ENCODE measurements at regions not wholly inside any gene's neighbourhood (a gene's known extent, or its start where the extent isn't known, plus 50 kb on each side); places are given as distances from the start of the nearest gene placed in this dataset.

DNA sequence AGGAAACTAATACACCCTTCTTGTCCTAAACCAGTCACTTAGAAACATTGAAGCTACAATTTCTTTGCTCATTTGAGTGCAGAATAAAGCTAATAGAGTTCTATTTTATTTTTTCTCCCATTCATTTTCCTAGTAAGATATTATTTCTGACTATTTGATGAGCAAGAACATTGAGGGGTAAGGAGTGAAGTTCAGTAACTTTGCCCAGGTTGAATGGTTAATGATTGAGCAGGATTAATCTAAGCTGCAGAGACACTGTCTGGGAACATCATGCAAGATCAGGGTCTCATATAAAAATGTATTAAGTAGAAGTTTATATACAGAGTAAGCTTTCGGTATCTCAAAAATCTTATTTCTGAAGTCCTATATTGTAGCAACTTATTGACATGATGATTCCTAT is 102.4 kb upstream of the LIMCH1 start:
- Histone ChIP-seq H3K4me1 (ENCODE audit: insufficient read depth, low read length) (no peaks in the 10 kb centered on the region), H3K27me3 (ENCODE audit: control insufficient read depth in 1 of 2, insufficient read depth in 2 of 2, low read length in 2 of 2) (no peaks in the 10 kb centered on the region), H3K4me3 (ENCODE audit: low read length) (no peak overlapping the region), H3K9me3 (ENCODE audit: control insufficient read depth in 1 of 2, insufficient read depth in 1 of 2, low read length in 2 of 2) (peaks cover 0 to 9% of the 10 kb centered on the region in 2 experiments), H3K36me3 (ENCODE audit: insufficient read depth, low read length) (no peaks in the 10 kb centered on the region), H3K27ac (ENCODE audit: low read depth in 1 of 2, low read length in 2 of 2) (no peak overlapping the region)
- intact Hi-C loops (cut with DNase I, micrococcal nuclease), result no loop called here
- CTCF ChIA-PET, result no interaction called here
- DNase-seq, result no peak
- Mint-ChIP-seq H3K27me3 (peaks cover 4% of the 10 kb centered on the region), H3K4me3 (no peak overlapping the region), H3K36me3 (ENCODE audit: low read depth) (no peaks in the 10 kb centered on the region), H3K4me1 (ENCODE audit: low read depth) (no peaks in the 10 kb centered on the region), H3K27ac (no peak overlapping the region), H3K9me3 (no peaks in the 10 kb centered on the region)
- TF ChIP-seq, protein P1, sequence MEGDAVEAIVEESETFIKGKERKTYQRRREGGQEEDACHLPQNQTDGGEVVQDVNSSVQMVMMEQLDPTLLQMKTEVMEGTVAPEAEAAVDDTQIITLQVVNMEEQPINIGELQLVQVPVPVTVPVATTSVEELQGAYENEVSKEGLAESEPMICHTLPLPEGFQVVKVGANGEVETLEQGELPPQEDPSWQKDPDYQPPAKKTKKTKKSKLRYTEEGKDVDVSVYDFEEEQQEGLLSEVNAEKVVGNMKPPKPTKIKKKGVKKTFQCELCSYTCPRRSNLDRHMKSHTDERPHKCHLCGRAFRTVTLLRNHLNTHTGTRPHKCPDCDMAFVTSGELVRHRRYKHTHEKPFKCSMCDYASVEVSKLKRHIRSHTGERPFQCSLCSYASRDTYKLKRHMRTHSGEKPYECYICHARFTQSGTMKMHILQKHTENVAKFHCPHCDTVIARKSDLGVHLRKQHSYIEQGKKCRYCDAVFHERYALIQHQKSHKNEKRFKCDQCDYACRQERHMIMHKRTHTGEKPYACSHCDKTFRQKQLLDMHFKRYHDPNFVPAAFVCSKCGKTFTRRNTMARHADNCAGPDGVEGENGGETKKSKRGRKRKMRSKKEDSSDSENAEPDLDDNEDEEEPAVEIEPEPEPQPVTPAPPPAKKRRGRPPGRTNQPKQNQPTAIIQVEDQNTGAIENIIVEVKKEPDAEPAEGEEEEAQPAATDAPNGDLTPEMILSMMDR (IDR thresholded peaks at IDR 0.05), result no peak
- no peak for ATAC-seq (ENCODE audit: poor library complexity)
- POLR2A ChIA-PET, result no interaction called here

DNA sequence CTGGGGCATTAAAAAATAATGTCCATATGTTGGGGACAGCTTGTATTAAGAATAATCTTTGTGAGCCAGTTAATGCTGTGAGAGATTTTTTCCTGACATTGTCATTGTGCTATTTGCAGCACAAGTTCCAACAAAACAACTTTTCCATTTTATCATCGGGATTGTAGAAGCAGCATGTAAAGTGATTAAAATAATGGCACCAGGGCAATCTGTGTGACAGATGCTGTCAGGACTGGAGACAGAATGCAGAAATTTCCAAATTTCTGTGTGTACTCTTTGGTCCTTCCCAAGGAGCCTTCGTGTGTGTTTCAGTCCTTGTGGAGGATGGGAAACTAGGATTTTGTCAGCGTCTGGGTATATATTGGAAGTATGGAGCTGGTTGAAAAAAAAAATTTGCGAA is 101.5 kb upstream of the LIMCH1 start:
- Mint-ChIP-seq H3K27me3 (peaks cover under 1% of the 10 kb centered on the region), H3K4me3 (no peak overlapping the region), H3K9me3 (no peaks in the 10 kb centered on the region), H3K36me3 (ENCODE audit: low read depth) (no peaks in the 10 kb centered on the region), H3K4me1 (ENCODE audit: low read depth) (no peaks in the 10 kb centered on the region), H3K27ac (no peak overlapping the region)
- Histone ChIP-seq H3K36me3 (ENCODE audit: insufficient read depth, low read length) (no peaks in the 10 kb centered on the region), H3K9me3 (ENCODE audit: control insufficient read depth in 1 of 2, insufficient read depth in 1 of 2, low read length in 2 of 2) (peaks cover 0 to 9% of the 10 kb centered on the region in 2 experiments), H3K4me3 (ENCODE audit: low read length) (no peak overlapping the region), H3K27ac (ENCODE audit: low read depth in 1 of 2, low read length in 2 of 2) (no peak overlapping the region), H3K27me3 (ENCODE audit: control insufficient read depth in 1 of 2, insufficient read depth in 2 of 2, low read length in 2 of 2) (no peaks in the 10 kb centered on the region), H3K4me1 (ENCODE audit: insufficient read depth, low read length) (no peaks in the 10 kb centered on the region)
- TF ChIP-seq, protein P1 (IDR thresholded peaks at IDR 0.05), result no peak
- CTCF ChIA-PET, result no interaction called here
- no peak for DNase-seq
- ATAC-seq (ENCODE audit: poor library complexity), result no peak
- intact Hi-C loops (cut with DNase I, micrococcal nuclease), result no loop called here
- POLR2A ChIA-PET, result no interaction called here

DNA sequence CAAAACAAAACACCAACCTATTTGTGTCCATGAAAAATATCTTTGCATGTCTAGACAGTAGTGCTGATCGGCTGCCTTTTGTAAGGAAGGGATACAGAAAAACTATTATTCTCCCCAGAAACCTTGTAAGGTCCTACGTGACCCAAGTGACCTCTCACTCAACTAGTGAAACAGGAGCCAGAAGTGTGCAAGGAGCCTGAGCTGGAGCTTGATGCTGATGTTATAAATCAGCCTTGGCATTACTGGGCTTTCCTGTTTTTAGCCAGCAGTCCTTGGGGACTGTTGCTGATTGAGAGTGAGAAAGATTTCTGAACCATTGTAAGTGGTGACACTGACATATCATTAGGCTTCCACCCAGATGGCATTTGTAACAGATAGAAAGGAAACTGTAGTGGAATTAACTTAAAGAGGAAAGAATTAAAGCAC is 100.8 kb upstream of the LIMCH1 start:
- ATAC-seq (ENCODE audit: poor library complexity), result no peak

More for the DNA sequence above, 100.8 kb upstream of the LIMCH1 start:
- intact Hi-C loops (cut with DNase I, micrococcal nuclease), result no loop called here
- no peak overlapping the region for H3K4me3 ChIP-seq (ENCODE audit: low read length)
- Mint-ChIP-seq H3K36me3 (ENCODE audit: low read depth) (no peaks in the 10 kb centered on the region), H3K4me1 (ENCODE audit: low read depth) (no peaks in the 10 kb centered on the region), H3K9me3 (no peaks in the 10 kb centered on the region), H3K27ac (no peak overlapping the region), H3K4me3 (no peak overlapping the region), H3K27me3 (no peaks in the 10 kb centered on the region)
- no peaks in the 10 kb centered on the region for H3K36me3 ChIP-seq (ENCODE audit: insufficient read depth, low read length)
- peaks cover 0 to 9% of the 10 kb centered on the region in 2 experiments for H3K9me3 ChIP-seq (ENCODE audit: control insufficient read depth in 1 of 2, insufficient read depth in 1 of 2, low read length in 2 of 2)
- POLR2A ChIA-PET, result no interaction called here
- CTCF ChIA-PET, result no interaction called here
- DNase-seq, result no peak
- H3K4me1 ChIP-seq (ENCODE audit: insufficient read depth, low read length), result no peaks in the 10 kb centered on the region
- TF ChIP-seq, protein P1 (IDR thresholded peaks at IDR 0.05), result no peak
- H3K27me3 ChIP-seq (ENCODE audit: control insufficient read depth in 1 of 2, insufficient read depth in 2 of 2, low read length in 2 of 2), result no peaks in the 10 kb centered on the region
- H3K27ac ChIP-seq (ENCODE audit: low read depth in 1 of 2, low read length in 2 of 2), result no peak overlapping the region
